Heart left ventricle (tissue), 13 donors: ENCODE measurements at regions not wholly inside any gene's neighbourhood (a gene's known extent, or its start where the extent isn't known, plus 50 kb on each side); places are given as distances from the start of the nearest gene placed in this dataset.

Experiments used
- CTCF ChIP-seq, 12 donors: fragments of 200-600 bp; sonication (generic) in 4 of 12; IDR thresholded peaks; one replicate each; pipeline versions ENCODE4 v1.5.0 to v1.8.0; 2018 to 2022; ENCODE audit warnings: antibody characterized with exemption in 12 of 12, mild to moderate bottlenecking in 5 of 12
- POLR2A ChIP-seq, 2 donors: fragments of 450-650 bp; IDR thresholded peaks; one replicate each; pipeline ENCODE4 v1.6.1; 2017; ENCODE audit warnings: antibody characterized with exemption in 2 of 2, mild to moderate bottlenecking in 2 of 2, moderate library complexity in 2 of 2
- donor health status: ischemic (EF 13 %, LVEDD 7.1; RV severe dilation, severe dysfunction).
- donor health status: DM: no; HTN: yes; CAD: no.
- donor health status: DM: no; HTN: no; CAD: no.
- donor health status: ischemic (EF 25% LVEDD 6.9; RV normal size, moderate dysfunction).
- donor health status: ischemic (EF 25% LVEDD 5.7; RV mildly dilated, moderate dysfunction).
- donor health status: ischemic (EF 35%, LVEDD 5.7; RV mildly dilated, moderate dysfunction).
- donor health status: nonischemic (EF 11% LVEDD 7.7; RV severe dilation, severe dysfunction).
- donor health status: DM: yes; HTN: yes; CAD: no.
- donor health status: PGD.
- donor health status: ischemic (EF 29% LVEDD 5.4; RV normal size, mild dysfunction).
- donor health status: nonischemic (EF 23%, LVEDD 6.1; RV moderate dilation, normal function).

- TF ChIP-seq CTCF (IDR thresholded peaks at IDR 0.05) (no peak), POLR2A (IDR thresholded peaks at IDR 0.05) (no peak)
These were observed 149.5 kb upstream of the MYCN start for GRCh38 chr2:15790838-15791237.
